ENCODE measurements at regions not wholly inside any gene's neighbourhood (a gene's known extent, or its start where the extent isn't known, plus 50 kb on each side); places are given as distances from the start of the nearest gene placed in this dataset.
"Not testable (repeated sequence)": the region's sequence is repeated elsewhere in the genome, so short reads cannot be mapped to it uniquely, and the experiment has no call there.

- intact Hi-C loops (cut with DNase I) = no loop called here
- Histone ChIP-seq H3K36me3 (no peaks in the 10 kb centered on the region), H3K27ac (replicated peaks in 1 of 4) (no peak overlapping the region), H3K4me1 (no peaks in the 10 kb centered on the region), H3K27me3 (no peaks in the 10 kb centered on the region), H3K4me3 (no peak overlapping the region), H3K9me3 (no peaks in the 10 kb centered on the region)
- 47% methylated on average over 2 of the region's 2 CpGs for WGBS
- no peak for DNase-seq (ENCODE audit: extremely low spot score)
- no peak for TF ChIP-seq EP300 (IDR thresholded peaks at IDR 0.05)
- TF ChIP-seq CTCF (IDR thresholded peaks at IDR 0.05) = no peak
- TF ChIP-seq POLR2A (IDR thresholded peaks at IDR 0.05; ENCODE audit: low read depth) = no peak
- no peak for TF ChIP-seq POLR2AphosphoS5 (IDR thresholded peaks at IDR 0.05)
Observed at GRCh38 chr2:5617796-5618195, 74.4 kb upstream of the SOX11 start.

- Histone ChIP-seq H3K27me3 (no peaks in the 10 kb centered on the region), H3K4me3 (no peak overlapping the region), H3K36me3 (no peaks in the 10 kb centered on the region), H3K9me3 (no peaks in the 10 kb centered on the region), H3K4me1 (no peaks in the 10 kb centered on the region), H3K27ac (replicated peaks in 1 of 4) (no peak overlapping the region)
- 54% methylated on average over 4 of the region's 4 CpGs for WGBS
- no peak for DNase-seq (ENCODE audit: extremely low spot score)
- no peak for TF ChIP-seq POLR2AphosphoS5 (IDR thresholded peaks at IDR 0.05)
- no peak for TF ChIP-seq EP300 (IDR thresholded peaks at IDR 0.05)
- TF ChIP-seq POLR2A (IDR thresholded peaks at IDR 0.05; ENCODE audit: low read depth) = no peak
- no peak for TF ChIP-seq CTCF (IDR thresholded peaks at IDR 0.05)
- intact Hi-C loops (cut with DNase I) = no loop called here
Observed at GRCh38 chr2:5618271-5618670, 73.9 kb upstream of the SOX11 start.

GRCh38 chr2:5625556-5626065 is 66.6 kb upstream of the SOX11 start:
- DNase-seq (ENCODE audit: extremely low spot score); H3K4me3 ChIP-seq; intact Hi-C loops (cut with DNase I); H3K4me1 ChIP-seq; H3K9me3 ChIP-seq; H3K27ac ChIP-seq (replicated peaks in 1 of 4); H3K27me3 ChIP-seq; H3K36me3 ChIP-seq: not testable (repeated sequence)
- 83% methylated on average over 4 of the region's 5 CpGs for WGBS

- not testable (repeated sequence) for H3K27me3 ChIP-seq, H3K9me3 ChIP-seq
- WGBS = no CpG with 5 or more reads among the region's 6 CpGs
Observed at GRCh38 chr2:5628484-5628883, 63.7 kb upstream of the SOX11 start.

GRCh38 chr2:5629510-5629909 is 62.7 kb upstream of the SOX11 start:
- H3K36me3 ChIP-seq; H3K4me3 ChIP-seq; H3K27ac ChIP-seq (replicated peaks in 1 of 4); DNase-seq (ENCODE audit: extremely low spot score); H3K9me3 ChIP-seq; H3K27me3 ChIP-seq; H3K4me1 ChIP-seq; intact Hi-C loops (cut with DNase I): not testable (repeated sequence)
- WGBS = 84% methylated on average over 11 of the region's 11 CpGs

More at GRCh38 chr2:5628484-5628883, 63.7 kb upstream of the SOX11 start:
- H3K27ac ChIP-seq (replicated peaks in 1 of 4); DNase-seq (ENCODE audit: extremely low spot score); H3K36me3 ChIP-seq; intact Hi-C loops (cut with DNase I); H3K4me1 ChIP-seq; H3K4me3 ChIP-seq: not testable (repeated sequence)

GRCh38 chr2:5637051-5637450 is 55.1 kb upstream of the SOX11 start:
- intact Hi-C loops (cut with DNase I); DNase-seq (ENCODE audit: extremely low spot score); H3K36me3 ChIP-seq; H3K4me1 ChIP-seq; H3K27ac ChIP-seq (replicated peaks in 1 of 4); H3K9me3 ChIP-seq; H3K4me3 ChIP-seq; H3K27me3 ChIP-seq: not testable (repeated sequence)
- WGBS = 81% methylated on average over 2 of the region's 2 CpGs

Small RNAs in the stretch of these regions (small RNA-seq; reads per million reads assigned to genes)
- gene RF00322 (0 reads per million in 3 donors), gene RNU6-649P (0 reads per million in 3 donors)
